ENCODE measurements at regions not wholly inside any gene's neighbourhood (a gene's known extent, or its start where the extent isn't known, plus 50 kb on each side); places are given as distances from the start of the nearest gene placed in this dataset.

- no peak for DNase-seq (ENCODE audit: extremely low read depth, low read depth)
These were observed 66.6 kb downstream of the YIPF5 start for GRCh38 chr5:144103611-144104485.

- no peak for DNase-seq (ENCODE audit: extremely low read depth, low read depth)
These were observed 65.1 kb downstream of the YIPF5 start for GRCh38 chr5:144105371-144105770.

GRCh38 chr5:144108131-144108530, 62.3 kb downstream of the YIPF5 start:
- no peak for DNase-seq (ENCODE audit: extremely low read depth, low read depth)

All from NCI-H460 (cell line).